HG03039 (cell line): ENCODE measurements at regions not wholly inside any gene's neighbourhood (a gene's known extent, or its start where the extent isn't known, plus 50 kb on each side); places are given as distances from the start of the nearest gene placed in this dataset.

ENCODE experiments used
- ATAC-seq: cut with Tn5 transposase; IDR thresholded peaks from one replicate; pipeline ENCODE4 v1.9.1; 2021; ENCODE audit warnings: mild to moderate bottlenecking, moderate library complexity; ENCODE audit not compliant: unreplicated experiment

- no peak for ATAC-seq
Observed at GRCh38 chr5:73374520-73375190, 73.9 kb downstream of the FOXD1 start.

GRCh38 chr5:73373814-73374510, 74.6 kb downstream of the FOXD1 start:
- no peak for ATAC-seq

GRCh38 chr5:73370640-73371583, 77.7 kb downstream of the FOXD1 start:
- no peak for ATAC-seq

- ATAC-seq, result no peak
Observed at GRCh38 chr5:73370095-73370494, 78.5 kb downstream of the FOXD1 start.

- no peak for ATAC-seq
Observed at GRCh38 chr5:73369278-73369677, 79.3 kb downstream of the FOXD1 start.

- no peak for ATAC-seq
Observed at GRCh38 chr5:73367650-73368049, 80.9 kb downstream of the FOXD1 start.

- no peak for ATAC-seq
Observed at GRCh38 chr5:73365990-73366667, 82.4 kb downstream of the FOXD1 start.

GRCh38 chr5:73365301-73365853, 83.2 kb downstream of the FOXD1 start:
- no peak for ATAC-seq

- ATAC-seq, result no peak
Observed at GRCh38 chr5:73363911-73364730, 84.5 kb downstream of the FOXD1 start.

GRCh38 chr5:73359395-73359794, 89.2 kb downstream of the FOXD1 start:
- ATAC-seq, result no peak

GRCh38 chr5:73358366-73358765, 90.2 kb downstream of the FOXD1 start:
- ATAC-seq, result no peak

GRCh38 chr5:73357576-73357975, 91.0 kb downstream of the FOXD1 start:
- ATAC-seq, result no peak

GRCh38 chr5:73355108-73355507, 93.5 kb downstream of the FOXD1 start:
- ATAC-seq, result no peak

- no peak for ATAC-seq
Observed at GRCh38 chr5:73354406-73354805, 94.2 kb downstream of the FOXD1 start.

- ATAC-seq, result no peak
Observed at GRCh38 chr5:73352649-73353230, 95.8 kb downstream of the FOXD1 start.

GRCh38 chr5:73352243-73352642, 96.3 kb downstream of the FOXD1 start:
- no peak for ATAC-seq

- no peak for ATAC-seq
Observed at GRCh38 chr5:73351593-73351992, 97.0 kb downstream of the FOXD1 start.

- no peak for ATAC-seq
Observed at GRCh38 chr5:73346878-73347408, 101.6 kb downstream of the FOXD1 start.

GRCh38 chr5:73344835-73345234, 103.7 kb downstream of the FOXD1 start:
- ATAC-seq, result no peak
